Gastroesophageal sphincter (tissue), 2 donors: ENCODE measurements at regions not wholly inside any gene's neighbourhood (a gene's known extent, or its start where the extent isn't known, plus 50 kb on each side); places are given as distances from the start of the nearest gene placed in this dataset.

Experiments
- POLR2A ChIP-seq, 2 donors: fragments of 450-650 bp; IDR thresholded peaks; one replicate each; pipeline ENCODE4 v1.6.1; 2017; ENCODE audit warnings: antibody characterized with exemption in 2 of 2, mild to moderate bottlenecking in 2 of 2, moderate library complexity in 1 of 2
- POLR2AphosphoS5 ChIP-seq: sonication (generic); formaldehyde crosslinking; IDR thresholded peaks from one replicate; pipeline ENCODE4 v1.6.1; 2017; ENCODE audit warnings: antibody characterized with exemption

DNA sequence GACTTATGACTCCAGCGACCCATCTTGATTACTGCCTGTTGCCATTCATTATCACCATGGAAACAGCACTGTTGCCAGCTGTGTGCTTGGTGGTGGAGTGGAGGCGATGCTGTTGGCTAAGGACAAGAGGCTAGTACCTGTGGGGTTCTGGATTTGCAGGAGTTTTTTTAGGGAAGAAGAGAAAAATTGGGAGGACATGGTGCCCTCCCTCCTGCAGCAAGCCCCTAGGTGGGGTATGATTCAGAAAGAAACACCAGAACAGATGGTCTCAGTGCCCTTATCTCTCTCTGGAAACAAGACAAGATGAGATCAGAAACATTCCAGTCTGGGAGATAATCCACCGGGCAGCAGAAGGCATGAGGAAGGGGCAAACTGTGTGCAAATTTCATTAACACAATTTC, 87.8 kb upstream of the TLR4 start:
- TF ChIP-seq POLR2A (IDR thresholded peaks at IDR 0.05) (no peak), POLR2AphosphoS5 (no peak)
